Karpas-422 (cell line): ENCODE measurements at regions not wholly inside any gene's neighbourhood (a gene's known extent, or its start where the extent isn't known, plus 50 kb on each side); places are given as distances from the start of the nearest gene placed in this dataset.
"Not testable (repeated sequence)": the region's sequence is repeated elsewhere in the genome, so short reads cannot be mapped to it uniquely, and the experiment has no call there.

Experiments used
- DNase-seq: peaks from one replicate; pipeline ENCODE4 v3.0.0-alpha.2; 2015
- H2AFZ ChIP-seq: fragments of 200-600 bp; sonication (generic); 2 replicates; pipeline ENCODE4 v1.6.1; 2014; ENCODE audit warnings: antibody characterized with exemption, low read length, mixed read lengths
- H3K27ac ChIP-seq: fragments of 200-600 bp; sonication (generic); 2 replicates; pipeline ENCODE4 v1.5.1; 2014; ENCODE audit warnings: mild to moderate bottlenecking, low read length, moderate library complexity
- H3K27me3 ChIP-seq: fragments of 200-600 bp; sonication (generic); 2 replicates; pipeline ENCODE4 v1.6.1; 2014; ENCODE audit warnings: low read length, mixed read lengths
- H3K36me3 ChIP-seq: fragments of 200-600 bp; sonication (generic); 2 replicates; pipeline ENCODE4 v1.6.1; 2014; ENCODE audit warnings: low read length, mixed read lengths; ENCODE audit not compliant: insufficient read depth
- H3K4me1 ChIP-seq: fragments of 200-600 bp; sonication (generic); 2 replicates; pipeline ENCODE4 v1.6.1; 2014; ENCODE audit warnings: mild to moderate bottlenecking, low read length, mixed read lengths
- H3K4me2 ChIP-seq: fragments of 200-600 bp; sonication (generic); 2 replicates; pipeline ENCODE4 v1.6.1; 2014; ENCODE audit warnings: low read length, low read depth, mild to moderate bottlenecking; ENCODE audit not compliant: poor library complexity, severe bottlenecking
- H3K4me3 ChIP-seq: fragments of 200-600 bp; sonication (generic); 2 replicates; pipeline ENCODE4 v1.5.1; 2014; ENCODE audit warnings: mild to moderate bottlenecking, antibody characterized with exemption, low read length, mixed read lengths
- H3K79me2 ChIP-seq: fragments of 200-600 bp; sonication (generic); 2 replicates; pipeline ENCODE4 v1.6.1; 2014; ENCODE audit warnings: mild to moderate bottlenecking, low read length, mixed read lengths
- H3K9ac ChIP-seq: fragments of 200-600 bp; sonication (generic); 2 replicates; pipeline ENCODE4 v1.6.0; 2014; ENCODE audit warnings: low read length
- H3K9me2 ChIP-seq: fragments of 200-600 bp; sonication (generic), shearing (Covaris generic); replicated peaks from 2 replicates; pipeline ENCODE4 v1.6.0; 2014; ENCODE audit warnings: mild to moderate bottlenecking, low read length, moderate library complexity; ENCODE audit not compliant: insufficient read depth
- H3K9me3 ChIP-seq: fragments of 300-700, 200-600 bp; sonication (generic); 2 replicates; pipeline ENCODE4 v1.6.1; 2014; ENCODE audit warnings: low read length, mixed read lengths
- H4K20me1 ChIP-seq: fragments of 200-600 bp; sonication (generic); 2 replicates; pipeline ENCODE4 v1.6.1; 2014; ENCODE audit warnings: mild to moderate bottlenecking, antibody characterized with exemption, low read length, low read depth; ENCODE audit not compliant: insufficient read depth

GRCh38 chr15:21013308-21013707 lies 147.2 kb upstream of the POTEB2 start:
- not testable (repeated sequence) for H3K79me2 ChIP-seq, H3K9ac ChIP-seq, H3K4me3 ChIP-seq, H3K9me2 ChIP-seq, H3K9me3 ChIP-seq, H2AFZ ChIP-seq, H3K4me1 ChIP-seq, DNase-seq, H3K27ac ChIP-seq, H4K20me1 ChIP-seq, H3K27me3 ChIP-seq, H3K36me3 ChIP-seq, H3K4me2 ChIP-seq

- H3K4me1 ChIP-seq, H3K36me3 ChIP-seq, H3K27ac ChIP-seq, H3K9me2 ChIP-seq, H2AFZ ChIP-seq, H3K9ac ChIP-seq, H3K79me2 ChIP-seq, H3K27me3 ChIP-seq, DNase-seq, H4K20me1 ChIP-seq, H3K9me3 ChIP-seq, H3K4me2 ChIP-seq, H3K4me3 ChIP-seq: not testable (repeated sequence)
Observed at GRCh38 chr15:21009651-21010050, 143.5 kb upstream of the POTEB2 start.

- not testable (repeated sequence) for H3K79me2 ChIP-seq, H4K20me1 ChIP-seq, H3K4me3 ChIP-seq, H3K9ac ChIP-seq, H3K9me2 ChIP-seq, H3K9me3 ChIP-seq, H3K36me3 ChIP-seq, H3K4me1 ChIP-seq, H3K27me3 ChIP-seq, DNase-seq, H2AFZ ChIP-seq, H3K27ac ChIP-seq, H3K4me2 ChIP-seq
Observed at GRCh38 chr15:21003459-21003858, 137.3 kb upstream of the POTEB2 start.

- not testable (repeated sequence) for H3K9me2 ChIP-seq, DNase-seq, H3K27ac ChIP-seq, H3K27me3 ChIP-seq, H3K9ac ChIP-seq, H3K4me3 ChIP-seq, H3K9me3 ChIP-seq, H2AFZ ChIP-seq, H3K36me3 ChIP-seq, H3K4me2 ChIP-seq, H3K79me2 ChIP-seq, H4K20me1 ChIP-seq, H3K4me1 ChIP-seq
Observed at GRCh38 chr15:21001950-21002349, 135.8 kb upstream of the POTEB2 start.

- not testable (repeated sequence) for H2AFZ ChIP-seq, H4K20me1 ChIP-seq, H3K9ac ChIP-seq, H3K9me3 ChIP-seq, H3K4me1 ChIP-seq, DNase-seq, H3K27ac ChIP-seq, H3K79me2 ChIP-seq, H3K4me2 ChIP-seq, H3K36me3 ChIP-seq, H3K4me3 ChIP-seq, H3K27me3 ChIP-seq, H3K9me2 ChIP-seq
Observed at GRCh38 chr15:20991691-20992090, 125.6 kb upstream of the POTEB2 start.

- H3K4me3 ChIP-seq, H3K9me3 ChIP-seq, DNase-seq, H3K9me2 ChIP-seq, H3K4me2 ChIP-seq, H2AFZ ChIP-seq, H3K4me1 ChIP-seq, H3K79me2 ChIP-seq, H3K36me3 ChIP-seq, H3K27ac ChIP-seq, H3K9ac ChIP-seq, H3K27me3 ChIP-seq, H4K20me1 ChIP-seq: not testable (repeated sequence)
Observed at GRCh38 chr15:20991253-20991652, 125.1 kb upstream of the POTEB2 start.

- H3K4me2 ChIP-seq, H3K9ac ChIP-seq, H3K9me3 ChIP-seq, H3K27ac ChIP-seq, H4K20me1 ChIP-seq, DNase-seq, H2AFZ ChIP-seq, H3K36me3 ChIP-seq, H3K79me2 ChIP-seq, H3K27me3 ChIP-seq, H3K4me3 ChIP-seq, H3K4me1 ChIP-seq, H3K9me2 ChIP-seq: not testable (repeated sequence)
Observed at GRCh38 chr15:20986775-20987174, 120.7 kb upstream of the POTEB2 start.

- H3K9me3 ChIP-seq, H3K9me2 ChIP-seq: not testable (repeated sequence)
Observed at GRCh38 chr15:20978057-20978456, 111.9 kb upstream of the POTEB2 start.

GRCh38 chr15:20972762-20973161 lies 106.6 kb upstream of the POTEB2 start:
- DNase-seq, H3K36me3 ChIP-seq, H3K4me1 ChIP-seq, H3K4me3 ChIP-seq, H3K9me2 ChIP-seq, H3K27ac ChIP-seq, H3K9me3 ChIP-seq, H3K79me2 ChIP-seq, H3K9ac ChIP-seq, H3K4me2 ChIP-seq, H4K20me1 ChIP-seq, H3K27me3 ChIP-seq, H2AFZ ChIP-seq: not testable (repeated sequence)

More at GRCh38 chr15:20978057-20978456, 111.9 kb upstream of the POTEB2 start:
- H3K4me2 ChIP-seq, DNase-seq, H3K27ac ChIP-seq, H3K36me3 ChIP-seq, H3K79me2 ChIP-seq, H2AFZ ChIP-seq, H3K27me3 ChIP-seq, H3K4me1 ChIP-seq, H3K9ac ChIP-seq, H3K4me3 ChIP-seq, H4K20me1 ChIP-seq: not testable (repeated sequence)
